ENCODE measurements at regions not wholly inside any gene's neighbourhood (a gene's known extent, or its start where the extent isn't known, plus 50 kb on each side); places are given as distances from the start of the nearest gene placed in this dataset.

DNA sequence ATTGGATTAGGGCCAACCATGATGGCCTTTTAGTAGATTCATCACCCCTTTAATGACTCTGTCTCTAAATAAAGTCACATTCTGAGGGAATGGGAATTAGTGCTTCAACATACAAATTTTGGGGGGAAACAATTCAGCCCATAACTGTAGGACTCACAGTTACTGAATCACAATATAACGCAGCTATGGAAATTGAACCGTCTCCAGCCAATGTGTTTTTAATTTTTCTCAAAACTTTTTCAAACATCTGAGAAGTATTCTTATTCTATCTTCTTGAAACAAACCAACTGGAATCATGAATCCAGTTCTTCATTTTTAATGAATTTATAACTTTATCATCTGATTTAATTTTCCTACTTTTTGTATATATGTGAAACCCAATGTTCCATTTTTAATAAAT, 373.1 kb upstream of the SYT4 start:
- no peaks in the 10 kb centered on the region for H3K27me3 ChIP-seq (ENCODE audit: control insufficient read depth in 5 of 5, insufficient read depth in 4 of 5, low read length in 5 of 5)
- H3K4me3 ChIP-seq (ENCODE audit: low read depth in 1 of 5, low read length in 5 of 5): no peak overlapping the region
- H3K36me3 ChIP-seq (ENCODE audit: control insufficient read depth in 5 of 5, insufficient read depth in 5 of 5, low read length in 5 of 5): no peaks in the 10 kb centered on the region
- H3K27ac ChIP-seq (ENCODE audit: low read depth, low read length): no peak overlapping the region
- H3K4me1 ChIP-seq (ENCODE audit: control insufficient read depth in 5 of 5, insufficient read depth in 5 of 5, low read length in 5 of 5): no peaks in the 10 kb centered on the region
- no peaks in the 10 kb centered on the region for H3K9me3 ChIP-seq (ENCODE audit: control insufficient read depth in 5 of 5, low read length in 5 of 5)
- H3K9ac ChIP-seq (ENCODE audit: low read length in 5 of 5): no peak overlapping the region

DNA sequence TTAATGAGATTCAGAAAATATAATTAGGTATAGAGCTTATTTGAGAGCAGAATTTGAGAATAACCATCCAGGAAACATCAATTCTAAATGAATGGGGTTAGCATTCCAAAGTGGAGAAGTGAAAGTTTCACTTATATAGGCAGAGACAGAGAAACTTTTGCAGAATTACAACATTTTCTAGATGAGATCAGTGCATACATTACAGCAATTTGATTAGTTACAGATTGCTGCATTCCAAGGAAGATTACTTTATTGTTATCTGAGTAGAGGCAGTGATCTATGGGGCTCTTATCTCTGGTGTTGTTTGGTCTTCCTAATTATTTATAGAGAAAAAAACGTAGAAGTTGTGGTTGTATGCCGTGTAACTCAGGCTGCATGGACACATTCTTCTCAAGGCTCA, 373.8 kb upstream of the SYT4 start:
- Histone ChIP-seq H3K36me3 (ENCODE audit: control insufficient read depth in 5 of 5, insufficient read depth in 5 of 5, low read length in 5 of 5) (no peaks in the 10 kb centered on the region), H3K4me1 (ENCODE audit: control insufficient read depth in 5 of 5, insufficient read depth in 5 of 5, low read length in 5 of 5) (no peaks in the 10 kb centered on the region), H3K27me3 (ENCODE audit: control insufficient read depth in 5 of 5, insufficient read depth in 4 of 5, low read length in 5 of 5) (no peaks in the 10 kb centered on the region), H3K9me3 (ENCODE audit: control insufficient read depth in 5 of 5, low read length in 5 of 5) (no peaks in the 10 kb centered on the region), H3K9ac (ENCODE audit: low read length in 5 of 5) (no peak overlapping the region), H3K27ac (ENCODE audit: low read depth, low read length) (no peak overlapping the region), H3K4me3 (ENCODE audit: low read depth in 1 of 5, low read length in 5 of 5) (no peak overlapping the region)

- H3K36me3 ChIP-seq (ENCODE audit: control insufficient read depth in 5 of 5, insufficient read depth in 5 of 5, low read length in 5 of 5): no peaks in the 10 kb centered on the region
- H3K27me3 ChIP-seq (ENCODE audit: control insufficient read depth in 5 of 5, insufficient read depth in 4 of 5, low read length in 5 of 5): no peaks in the 10 kb centered on the region
- H3K9me3 ChIP-seq (ENCODE audit: control insufficient read depth in 5 of 5, low read length in 5 of 5): no peaks in the 10 kb centered on the region
- no peaks in the 10 kb centered on the region for H3K4me1 ChIP-seq (ENCODE audit: control insufficient read depth in 5 of 5, insufficient read depth in 5 of 5, low read length in 5 of 5)
- H3K9ac ChIP-seq (ENCODE audit: low read length in 5 of 5): no peak overlapping the region
- H3K4me3 ChIP-seq (ENCODE audit: low read depth in 1 of 5, low read length in 5 of 5): no peak overlapping the region
- H3K27ac ChIP-seq (ENCODE audit: low read depth, low read length): no peak overlapping the region
Measured at GRCh38 chr18:43656547-43656946, 379.3 kb upstream of the SYT4 start.

GRCh38 chr18:43661570-43661969, 384.3 kb upstream of the SYT4 start:
- no peaks in the 10 kb centered on the region for H3K9me3 ChIP-seq (ENCODE audit: control insufficient read depth in 5 of 5, low read length in 5 of 5)
- H3K4me1 ChIP-seq (ENCODE audit: control insufficient read depth in 5 of 5, insufficient read depth in 5 of 5, low read length in 5 of 5): no peaks in the 10 kb centered on the region
- H3K27me3 ChIP-seq (ENCODE audit: control insufficient read depth in 5 of 5, insufficient read depth in 4 of 5, low read length in 5 of 5): no peaks in the 10 kb centered on the region
- H3K27ac ChIP-seq (ENCODE audit: low read depth, low read length): no peak overlapping the region
- H3K36me3 ChIP-seq (ENCODE audit: control insufficient read depth in 5 of 5, insufficient read depth in 5 of 5, low read length in 5 of 5): no peaks in the 10 kb centered on the region
- H3K9ac ChIP-seq (ENCODE audit: low read length in 5 of 5): no peak overlapping the region
- no peak overlapping the region for H3K4me3 ChIP-seq (ENCODE audit: low read depth in 1 of 5, low read length in 5 of 5)

DNA sequence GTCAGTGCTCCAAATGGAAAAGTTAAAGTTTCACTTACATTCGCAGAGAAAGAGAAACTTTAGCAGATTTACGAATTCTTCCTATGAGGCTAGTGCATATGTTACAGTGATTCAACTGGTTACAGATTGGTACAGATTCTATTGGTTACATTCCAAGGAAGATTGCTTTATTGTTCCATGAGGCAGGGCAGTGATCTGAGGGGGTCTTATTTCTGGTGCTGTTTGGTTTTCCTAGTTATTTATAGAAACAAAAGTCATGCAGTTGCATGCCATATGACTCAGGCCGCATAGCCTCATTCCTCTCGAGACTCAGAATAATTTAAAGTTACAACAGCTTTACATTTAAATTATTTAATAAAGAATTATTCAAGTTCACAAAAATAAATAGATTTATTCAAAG, 385.4 kb upstream of the SYT4 start:
- H3K9me3 ChIP-seq (ENCODE audit: control insufficient read depth in 5 of 5, low read length in 5 of 5): no peaks in the 10 kb centered on the region
- no peaks in the 10 kb centered on the region for H3K27me3 ChIP-seq (ENCODE audit: control insufficient read depth in 5 of 5, insufficient read depth in 4 of 5, low read length in 5 of 5)
- H3K4me3 ChIP-seq (ENCODE audit: low read depth in 1 of 5, low read length in 5 of 5): no peak overlapping the region
- no peaks in the 10 kb centered on the region for H3K36me3 ChIP-seq (ENCODE audit: control insufficient read depth in 5 of 5, insufficient read depth in 5 of 5, low read length in 5 of 5)
- no peak overlapping the region for H3K9ac ChIP-seq (ENCODE audit: low read length in 5 of 5)
- no peaks in the 10 kb centered on the region for H3K4me1 ChIP-seq (ENCODE audit: control insufficient read depth in 5 of 5, insufficient read depth in 5 of 5, low read length in 5 of 5)
- no peak overlapping the region for H3K27ac ChIP-seq (ENCODE audit: low read depth, low read length)

DNA sequence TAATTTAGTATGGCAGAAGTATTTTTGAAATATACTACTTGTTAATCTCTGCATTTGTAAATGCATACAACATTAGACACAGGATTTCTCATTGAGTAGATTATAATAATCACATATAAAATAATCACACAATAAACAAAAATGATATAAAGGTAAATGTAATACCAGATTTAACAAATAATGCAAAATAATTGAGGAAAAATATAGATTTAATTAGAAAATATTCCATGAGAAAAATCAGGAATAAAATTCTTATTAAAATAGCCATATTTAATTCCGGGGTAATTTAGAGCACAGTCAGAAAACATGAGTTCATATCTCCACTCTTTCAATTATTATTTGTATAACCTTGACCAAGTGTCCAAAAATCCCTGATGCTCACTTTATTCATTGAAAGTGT, 385.9 kb upstream of the SYT4 start:
- Histone ChIP-seq H3K4me1 (ENCODE audit: control insufficient read depth in 5 of 5, insufficient read depth in 5 of 5, low read length in 5 of 5) (no peaks in the 10 kb centered on the region), H3K9me3 (ENCODE audit: control insufficient read depth in 5 of 5, low read length in 5 of 5) (no peaks in the 10 kb centered on the region), H3K27ac (ENCODE audit: low read depth, low read length) (no peak overlapping the region), H3K36me3 (ENCODE audit: control insufficient read depth in 5 of 5, insufficient read depth in 5 of 5, low read length in 5 of 5) (no peaks in the 10 kb centered on the region), H3K9ac (ENCODE audit: low read length in 5 of 5) (no peak overlapping the region), H3K4me3 (ENCODE audit: low read depth in 1 of 5, low read length in 5 of 5) (no peak overlapping the region), H3K27me3 (ENCODE audit: control insufficient read depth in 5 of 5, insufficient read depth in 4 of 5, low read length in 5 of 5) (no peaks in the 10 kb centered on the region)

- Histone ChIP-seq H3K36me3 (ENCODE audit: control insufficient read depth in 5 of 5, insufficient read depth in 5 of 5, low read length in 5 of 5) (no peaks in the 10 kb centered on the region), H3K9ac (ENCODE audit: low read length in 5 of 5) (no peak overlapping the region), H3K27me3 (ENCODE audit: control insufficient read depth in 5 of 5, insufficient read depth in 4 of 5, low read length in 5 of 5) (no peaks in the 10 kb centered on the region), H3K9me3 (ENCODE audit: control insufficient read depth in 5 of 5, low read length in 5 of 5) (no peaks in the 10 kb centered on the region), H3K4me1 (ENCODE audit: control insufficient read depth in 5 of 5, insufficient read depth in 5 of 5, low read length in 5 of 5) (no peaks in the 10 kb centered on the region), H3K27ac (ENCODE audit: low read depth, low read length) (no peak overlapping the region), H3K4me3 (ENCODE audit: low read depth in 1 of 5, low read length in 5 of 5) (no peak overlapping the region)
Measured at GRCh38 chr18:43664487-43665008, 387.3 kb upstream of the SYT4 start.

- H3K9ac ChIP-seq (ENCODE audit: low read length in 5 of 5): no peak overlapping the region
- no peaks in the 10 kb centered on the region for H3K9me3 ChIP-seq (ENCODE audit: control insufficient read depth in 5 of 5, low read length in 5 of 5)
- H3K27me3 ChIP-seq (ENCODE audit: control insufficient read depth in 5 of 5, insufficient read depth in 4 of 5, low read length in 5 of 5): no peaks in the 10 kb centered on the region
- H3K27ac ChIP-seq (ENCODE audit: low read depth, low read length): no peak overlapping the region
- no peaks in the 10 kb centered on the region for H3K36me3 ChIP-seq (ENCODE audit: control insufficient read depth in 5 of 5, insufficient read depth in 5 of 5, low read length in 5 of 5)
- no peak overlapping the region for H3K4me3 ChIP-seq (ENCODE audit: low read depth in 1 of 5, low read length in 5 of 5)
- H3K4me1 ChIP-seq (ENCODE audit: control insufficient read depth in 5 of 5, insufficient read depth in 5 of 5, low read length in 5 of 5): no peaks in the 10 kb centered on the region
Measured at GRCh38 chr18:43665105-43665788, 388.0 kb upstream of the SYT4 start.

GRCh38 chr18:43668866-43669265, 391.6 kb upstream of the SYT4 start:
- Histone ChIP-seq H3K9me3 (ENCODE audit: control insufficient read depth in 5 of 5, low read length in 5 of 5) (no peaks in the 10 kb centered on the region), H3K27me3 (ENCODE audit: control insufficient read depth in 5 of 5, insufficient read depth in 4 of 5, low read length in 5 of 5) (no peaks in the 10 kb centered on the region), H3K9ac (ENCODE audit: low read length in 5 of 5) (no peak overlapping the region), H3K36me3 (ENCODE audit: control insufficient read depth in 5 of 5, insufficient read depth in 5 of 5, low read length in 5 of 5) (no peaks in the 10 kb centered on the region), H3K4me3 (ENCODE audit: low read depth in 1 of 5, low read length in 5 of 5) (no peak overlapping the region), H3K4me1 (ENCODE audit: control insufficient read depth in 5 of 5, insufficient read depth in 5 of 5, low read length in 5 of 5) (no peaks in the 10 kb centered on the region), H3K27ac (ENCODE audit: low read depth, low read length) (no peak overlapping the region)

DNA sequence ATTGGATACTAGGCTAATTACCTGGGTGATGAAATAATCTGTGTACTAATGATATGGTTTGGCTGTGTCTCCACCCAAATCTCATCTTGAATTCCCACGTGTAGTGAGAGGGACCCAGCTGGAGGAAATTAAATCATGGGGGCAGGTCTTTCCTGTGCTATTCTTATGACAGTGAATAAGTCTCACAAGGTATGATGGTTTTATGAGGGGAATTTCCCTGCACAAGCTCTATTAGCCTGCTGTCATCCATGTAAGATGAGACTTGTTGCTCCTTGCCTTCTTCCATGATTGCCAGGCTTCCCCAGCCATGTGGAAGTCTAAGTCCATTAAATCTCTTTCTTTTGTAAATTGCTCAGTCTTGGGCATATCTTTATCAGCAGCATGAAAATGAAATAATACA, 394.1 kb upstream of the SYT4 start:
- H3K4me1 ChIP-seq (ENCODE audit: control insufficient read depth in 5 of 5, insufficient read depth in 5 of 5, low read length in 5 of 5): no peaks in the 10 kb centered on the region
- H3K9me3 ChIP-seq (ENCODE audit: control insufficient read depth in 5 of 5, low read length in 5 of 5): no peaks in the 10 kb centered on the region
- no peaks in the 10 kb centered on the region for H3K27me3 ChIP-seq (ENCODE audit: control insufficient read depth in 5 of 5, insufficient read depth in 4 of 5, low read length in 5 of 5)
- H3K36me3 ChIP-seq (ENCODE audit: control insufficient read depth in 5 of 5, insufficient read depth in 5 of 5, low read length in 5 of 5): no peaks in the 10 kb centered on the region
- H3K9ac ChIP-seq (ENCODE audit: low read length in 5 of 5): no peak overlapping the region
- H3K27ac ChIP-seq (ENCODE audit: low read depth, low read length): no peak overlapping the region
- H3K4me3 ChIP-seq (ENCODE audit: low read depth in 1 of 5, low read length in 5 of 5): no peak overlapping the region

Measured in subcutaneous abdominal adipose tissue (tissue), 5 donors.